Neuron (in vitro differentiated cells): ENCODE measurements at regions not wholly inside any gene's neighbourhood (a gene's known extent, or its start where the extent isn't known, plus 50 kb on each side); places are given as distances from the start of the nearest gene placed in this dataset.

ENCODE experiments used
- H2AFZ ChIP-seq: one replicate; pipeline ENCODE4 v1.6.1; 2013; ENCODE audit warnings: low read depth, mild to moderate bottlenecking, inconsistent platforms, low read length, moderate library complexity
- H3K27me3 ChIP-seq: one replicate; pipeline ENCODE4 v1.6.1; 2013; ENCODE audit warnings: low read length; ENCODE audit not compliant: insufficient read depth
- H3K36me3 ChIP-seq: one replicate; pipeline ENCODE4 v1.6.1; 2013; ENCODE audit warnings: low read length; ENCODE audit not compliant: insufficient read depth
- H3K4me1 ChIP-seq: one replicate; pipeline ENCODE4 v1.6.1; 2013; ENCODE audit warnings: low read length; ENCODE audit not compliant: insufficient read depth
- H3K4me3 ChIP-seq: 2 replicates; pipeline ENCODE4 v1.5.1; 2013; ENCODE audit warnings: mild to moderate bottlenecking, low read length, moderate library complexity
- H3K9me3 ChIP-seq: one replicate; pipeline ENCODE4 v1.6.1; 2013; ENCODE audit warnings: low read length

GRCh38 chr1:81388435-81388834 is 412.3 kb upstream of the ADGRL2 start:
- Histone ChIP-seq H3K36me3 (no peaks in the 10 kb centered on the region), H3K9me3 (no peaks in the 10 kb centered on the region), H2AFZ (no peak overlapping the region), H3K4me1 (no peaks in the 10 kb centered on the region), H3K4me3 (no peak overlapping the region), H3K27me3 (no peaks in the 10 kb centered on the region)

GRCh38 chr1:81387446-81387845 is 413.3 kb upstream of the ADGRL2 start:
- H3K36me3 ChIP-seq = no peaks in the 10 kb centered on the region
- no peaks in the 10 kb centered on the region for H3K9me3 ChIP-seq
- H3K4me3 ChIP-seq = no peak overlapping the region
- peaks cover 9% of the 10 kb centered on the region for H3K4me1 ChIP-seq
- no peak overlapping the region for H2AFZ ChIP-seq
- H3K27me3 ChIP-seq = no peaks in the 10 kb centered on the region

- H3K4me1 ChIP-seq = peaks cover 24% of the 10 kb centered on the region
These were observed 418.2 kb upstream of the ADGRL2 start for GRCh38 chr1:81382561-81382960.

GRCh38 chr1:81381881-81382280 is 418.9 kb upstream of the ADGRL2 start:
- Histone ChIP-seq H3K4me1 (peaks cover 24% of the 10 kb centered on the region), H3K9me3 (no peaks in the 10 kb centered on the region), H3K27me3 (no peaks in the 10 kb centered on the region), H2AFZ (no peak overlapping the region), H3K4me3 (no peak overlapping the region), H3K36me3 (no peaks in the 10 kb centered on the region)

More at GRCh38 chr1:81382561-81382960, 418.2 kb upstream of the ADGRL2 start:
- H2AFZ ChIP-seq = peak overlapping the region; percentile 13
- no peaks in the 10 kb centered on the region for H3K27me3 ChIP-seq
- H3K9me3 ChIP-seq = no peaks in the 10 kb centered on the region
- no peak overlapping the region for H3K4me3 ChIP-seq
- no peaks in the 10 kb centered on the region for H3K36me3 ChIP-seq

GRCh38 chr1:81380436-81380835 is 420.3 kb upstream of the ADGRL2 start:
- H3K27me3 ChIP-seq = no peaks in the 10 kb centered on the region
- H3K9me3 ChIP-seq = no peaks in the 10 kb centered on the region
- peaks cover 24% of the 10 kb centered on the region for H3K4me1 ChIP-seq
- H2AFZ ChIP-seq = no peak overlapping the region
- no peaks in the 10 kb centered on the region for H3K36me3 ChIP-seq
- no peak overlapping the region for H3K4me3 ChIP-seq

GRCh38 chr1:81379430-81379829 is 421.3 kb upstream of the ADGRL2 start:
- no peak overlapping the region for H3K4me3 ChIP-seq
- H3K4me1 ChIP-seq = peaks cover 24% of the 10 kb centered on the region

GRCh38 chr1:81377406-81377805 is 423.3 kb upstream of the ADGRL2 start:
- H3K9me3 ChIP-seq = no peaks in the 10 kb centered on the region
- peaks cover 14% of the 10 kb centered on the region for H3K4me1 ChIP-seq
- H3K36me3 ChIP-seq = no peaks in the 10 kb centered on the region
- H2AFZ ChIP-seq = no peak overlapping the region
- H3K27me3 ChIP-seq = no peaks in the 10 kb centered on the region
- H3K4me3 ChIP-seq = no peak overlapping the region

More at GRCh38 chr1:81379430-81379829, 421.3 kb upstream of the ADGRL2 start:
- H3K27me3 ChIP-seq = no peaks in the 10 kb centered on the region
- H2AFZ ChIP-seq = no peak overlapping the region
- no peaks in the 10 kb centered on the region for H3K9me3 ChIP-seq
- H3K36me3 ChIP-seq = no peaks in the 10 kb centered on the region

- no peak overlapping the region for H2AFZ ChIP-seq
- H3K27me3 ChIP-seq = no peaks in the 10 kb centered on the region
- no peaks in the 10 kb centered on the region for H3K4me1 ChIP-seq
- H3K36me3 ChIP-seq = no peaks in the 10 kb centered on the region
- H3K9me3 ChIP-seq = no peaks in the 10 kb centered on the region
- H3K4me3 ChIP-seq = no peak overlapping the region
These were observed 424.7 kb upstream of the ADGRL2 start for GRCh38 chr1:81375884-81376548.

- no peaks in the 10 kb centered on the region for H3K36me3 ChIP-seq
- H3K27me3 ChIP-seq = no peaks in the 10 kb centered on the region
- no peak overlapping the region for H3K4me3 ChIP-seq
- peaks cover 8% of the 10 kb centered on the region for H3K4me1 ChIP-seq
- no peak overlapping the region for H2AFZ ChIP-seq
- H3K9me3 ChIP-seq = no peaks in the 10 kb centered on the region
These were observed 426.3 kb upstream of the ADGRL2 start for GRCh38 chr1:81374481-81374880.

GRCh38 chr1:81371864-81372263 is 428.9 kb upstream of the ADGRL2 start:
- peaks cover 2% of the 10 kb centered on the region for H3K36me3 ChIP-seq
- H3K4me3 ChIP-seq = no peak overlapping the region
- peaks cover 18% of the 10 kb centered on the region for H3K4me1 ChIP-seq
- H3K27me3 ChIP-seq = no peaks in the 10 kb centered on the region
- H3K9me3 ChIP-seq = no peaks in the 10 kb centered on the region
- no peak overlapping the region for H2AFZ ChIP-seq

- H3K27me3 ChIP-seq = no peaks in the 10 kb centered on the region
- peaks cover 18% of the 10 kb centered on the region for H3K4me1 ChIP-seq
- peaks cover 3% of the 10 kb centered on the region for H3K36me3 ChIP-seq
- H3K9me3 ChIP-seq = no peaks in the 10 kb centered on the region
- no peak overlapping the region for H3K4me3 ChIP-seq
- H2AFZ ChIP-seq = no peak overlapping the region
These were observed 430.9 kb upstream of the ADGRL2 start for GRCh38 chr1:81369833-81370232.

GRCh38 chr1:81366173-81366572 is 434.6 kb upstream of the ADGRL2 start:
- no peak overlapping the region for H3K4me3 ChIP-seq
- H2AFZ ChIP-seq = no peak overlapping the region
- peaks cover 18% of the 10 kb centered on the region for H3K4me1 ChIP-seq
- H3K36me3 ChIP-seq = peaks cover 3% of the 10 kb centered on the region
- no peaks in the 10 kb centered on the region for H3K27me3 ChIP-seq
- no peaks in the 10 kb centered on the region for H3K9me3 ChIP-seq

GRCh38 chr1:81364088-81364487 is 436.6 kb upstream of the ADGRL2 start:
- no peaks in the 10 kb centered on the region for H3K27me3 ChIP-seq
- H3K4me3 ChIP-seq = no peak overlapping the region
- peaks cover 3% of the 10 kb centered on the region for H3K36me3 ChIP-seq
- no peak overlapping the region for H2AFZ ChIP-seq
- peaks cover 6% of the 10 kb centered on the region for H3K4me1 ChIP-seq
- no peaks in the 10 kb centered on the region for H3K9me3 ChIP-seq

GRCh38 chr1:81358151-81358550 is 442.6 kb upstream of the ADGRL2 start:
- H3K36me3 ChIP-seq = no peaks in the 10 kb centered on the region
- H3K4me1 ChIP-seq = no peaks in the 10 kb centered on the region
- H3K27me3 ChIP-seq = no peaks in the 10 kb centered on the region

More at GRCh38 chr1:81358151-81358550, 442.6 kb upstream of the ADGRL2 start:
- Histone ChIP-seq H2AFZ (no peak overlapping the region), H3K4me3 (no peak overlapping the region), H3K9me3 (no peaks in the 10 kb centered on the region)
